ENCODE measurements at regions not wholly inside any gene's neighbourhood (a gene's known extent, or its start where the extent isn't known, plus 50 kb on each side); places are given as distances from the start of the nearest gene placed in this dataset.

GRCh38 chr13:80577285-80577684 is 236.4 kb upstream of the SPRY2 start:
- H3K27ac ChIP-seq (ENCODE audit: low read depth in 1 of 2, low read length in 2 of 2), result no peak overlapping the region
- no peaks in the 10 kb centered on the region for H3K36me3 ChIP-seq (ENCODE audit: control insufficient read depth in 4 of 4, insufficient read depth in 3 of 4, low read depth in 1 of 4, low read length in 3 of 4)
- DNase-seq (ENCODE audit: low spot score), result no peak
- no peaks in the 10 kb centered on the region for H3K9me3 ChIP-seq (ENCODE audit: control insufficient read depth in 4 of 4, low read length in 3 of 4)
- H3K4me1 ChIP-seq (ENCODE audit: control insufficient read depth in 4 of 4, insufficient read depth in 4 of 4, low read length in 3 of 4), result no peaks in the 10 kb centered on the region
- TF ChIP-seq ATF3 (IDR thresholded peaks at IDR 0.05) (no peak), HNF4A (conservative IDR thresholded peaks at IDR 0.05) (no peak), YY1 (IDR thresholded peaks at IDR 0.05) (no peak), MAX (IDR thresholded peaks at IDR 0.05) (no peak), SP1 (IDR thresholded peaks at IDR 0.05) (no peak), FOXA1 (IDR thresholded peaks at IDR 0.05) (no peak), NR2F2 (IDR thresholded peaks at IDR 0.05) (no peak), EGR1 (IDR thresholded peaks at IDR 0.05; ENCODE audit: low read depth in 2 of 2) (no peak), REST (IDR thresholded peaks at IDR 0.05) (no peak), ZBTB33 (IDR thresholded peaks at IDR 0.05) (no peak), JUND (IDR thresholded peaks at IDR 0.05) (no peak), RAD21 (IDR thresholded peaks at IDR 0.05) (no peak)
- H3K4me3 ChIP-seq (ENCODE audit: low read depth in 1 of 3, low read length in 3 of 3), result no peak overlapping the region
- H3K9ac ChIP-seq (ENCODE audit: low read depth in 1 of 2, low read length in 2 of 2), result no peak overlapping the region
- 72% methylated on average over 5 of the region's 5 CpGs for WGBS
- no peaks in the 10 kb centered on the region for H3K27me3 ChIP-seq (ENCODE audit: control insufficient read depth in 4 of 4, insufficient read depth in 4 of 4, low read length in 3 of 4)

- 64% methylated on average over 6 of the region's 6 CpGs for WGBS
- Histone ChIP-seq H3K4me1 (ENCODE audit: control insufficient read depth in 4 of 4, insufficient read depth in 4 of 4, low read length in 3 of 4) (no peaks in the 10 kb centered on the region), H3K27me3 (ENCODE audit: control insufficient read depth in 4 of 4, insufficient read depth in 4 of 4, low read length in 3 of 4) (no peaks in the 10 kb centered on the region), H3K9me3 (ENCODE audit: control insufficient read depth in 4 of 4, low read length in 3 of 4) (no peaks in the 10 kb centered on the region), H3K27ac (ENCODE audit: low read depth in 1 of 2, low read length in 2 of 2) (no peak overlapping the region), H3K4me3 (ENCODE audit: low read depth in 1 of 3, low read length in 3 of 3) (no peak overlapping the region), H3K9ac (ENCODE audit: low read depth in 1 of 2, low read length in 2 of 2) (no peak overlapping the region), H3K36me3 (ENCODE audit: control insufficient read depth in 4 of 4, insufficient read depth in 3 of 4, low read depth in 1 of 4, low read length in 3 of 4) (no peaks in the 10 kb centered on the region)
- DNase-seq (ENCODE audit: low spot score), result no peak
- TF ChIP-seq ZBTB33 (IDR thresholded peaks at IDR 0.05) (no peak), JUND (IDR thresholded peaks at IDR 0.05) (no peak), FOXA1 (IDR thresholded peaks at IDR 0.05) (no peak), CTCF (IDR thresholded peaks at IDR 0.05; ENCODE audit: low read depth, low read length, missing input control) (no peak), FOXA2 (IDR thresholded peaks at IDR 0.05) (no peak), MAX (IDR thresholded peaks at IDR 0.05) (no peak), ATF3 (IDR thresholded peaks at IDR 0.05) (no peak), NR2F2 (IDR thresholded peaks at IDR 0.05) (no peak), HNF4A (conservative IDR thresholded peaks at IDR 0.05) (no peak), YY1 (IDR thresholded peaks at IDR 0.05) (no peak), EGR1 (IDR thresholded peaks at IDR 0.05; ENCODE audit: low read depth in 2 of 2) (no peak)
Observed at GRCh38 chr13:80574113-80574850, 233.4 kb upstream of the SPRY2 start.
